T-helper 22 cell (primary cell): ENCODE measurements at regions not wholly inside any gene's neighbourhood (a gene's known extent, or its start where the extent isn't known, plus 50 kb on each side); places are given as distances from the start of the nearest gene placed in this dataset.

Source experiments
- DNase-seq: peaks from one replicate; pipeline ENCODE4 v3.0.0-alpha.2; 2020; ENCODE audit warnings: low read depth

- DNase-seq = no peak
These were observed 880.2 kb downstream of the NLGN4Y start for GRCh38 chrY:15404551-15404950.

GRCh38 chrY:15415165-15415564 lies 890.8 kb downstream of the NLGN4Y start:
- no peak for DNase-seq

GRCh38 chrY:15418613-15419012 lies 894.3 kb downstream of the NLGN4Y start:
- no peak for DNase-seq

- no peak for DNase-seq
These were observed 900.4 kb downstream of the NLGN4Y start for GRCh38 chrY:15424665-15425132.

GRCh38 chrY:15440021-15440695 lies 915.8 kb downstream of the NLGN4Y start:
- no peak for DNase-seq

- no peak for DNase-seq
These were observed 916.5 kb downstream of the NLGN4Y start for GRCh38 chrY:15440696-15441408.

GRCh38 chrY:15441878-15442277 lies 917.5 kb downstream of the NLGN4Y start:
- DNase-seq = no peak

- no peak for DNase-seq
These were observed 921.5 kb downstream of the NLGN4Y start for GRCh38 chrY:15445871-15446270.

- no peak for DNase-seq
These were observed 922.5 kb downstream of the NLGN4Y start for GRCh38 chrY:15446861-15447260.

- no peak for DNase-seq
These were observed 923.6 kb downstream of the NLGN4Y start for GRCh38 chrY:15447959-15448358.

GRCh38 chrY:15455133-15455937 lies 931.0 kb downstream of the NLGN4Y start:
- DNase-seq = no peak

- DNase-seq = no peak
These were observed 931.7 kb downstream of the NLGN4Y start for GRCh38 chrY:15455980-15456469.

- DNase-seq = no peak
These were observed 932.2 kb downstream of the NLGN4Y start for GRCh38 chrY:15456491-15456890.

- no peak for DNase-seq
These were observed 933.4 kb downstream of the NLGN4Y start for GRCh38 chrY:15457682-15458081.

- DNase-seq = no peak
These were observed 934.1 kb downstream of the NLGN4Y start for GRCh38 chrY:15458426-15458825.

GRCh38 chrY:15465880-15466279 lies 941.6 kb downstream of the NLGN4Y start:
- no peak for DNase-seq

- no peak for DNase-seq
These were observed 942.6 kb downstream of the NLGN4Y start for GRCh38 chrY:15466891-15467290.

- no peak for DNase-seq
These were observed 943.8 kb downstream of the NLGN4Y start for GRCh38 chrY:15468091-15468490.

- no peak for DNase-seq
These were observed 947.0 kb downstream of the NLGN4Y start for GRCh38 chrY:15471371-15471770.

- DNase-seq = no peak
These were observed 954.1 kb downstream of the NLGN4Y start for GRCh38 chrY:15478348-15478963.

GRCh38 chrY:15500536-15500935 lies 976.2 kb downstream of the NLGN4Y start:
- DNase-seq = no peak

GRCh38 chrY:15501181-15501580 lies 976.9 kb downstream of the NLGN4Y start:
- no peak for DNase-seq
